GM18868 (cell line): ENCODE measurements at regions not wholly inside any gene's neighbourhood (a gene's known extent, or its start where the extent isn't known, plus 50 kb on each side); places are given as distances from the start of the nearest gene placed in this dataset.

ENCODE experiments used
- ATAC-seq: cut with Tn5 transposase; IDR thresholded peaks from one replicate; pipeline ENCODE4 v1.9.1; 2021; ENCODE audit warnings: mild to moderate bottlenecking, moderate library complexity; ENCODE audit not compliant: unreplicated experiment

- no peak for ATAC-seq
Observed at GRCh38 chr6:134470457-134470975, 152.6 kb upstream of the SGK1 start.

GRCh38 chr6:134469702-134470456, 152.0 kb upstream of the SGK1 start:
- ATAC-seq = no peak

- ATAC-seq = no peak
Observed at GRCh38 chr6:134468633-134469032, 150.7 kb upstream of the SGK1 start.

GRCh38 chr6:134467620-134468019, 149.7 kb upstream of the SGK1 start:
- ATAC-seq = no peak

GRCh38 chr6:134466771-134467525, 149.0 kb upstream of the SGK1 start:
- ATAC-seq = no peak

- peak; percentile 79 for ATAC-seq
Observed at GRCh38 chr6:134464690-134465411, 146.9 kb upstream of the SGK1 start.

- no peak for ATAC-seq
Observed at GRCh38 chr6:134458857-134459657, 141.1 kb upstream of the SGK1 start.

- no peak for ATAC-seq
Observed at GRCh38 chr6:134457941-134458340, 140.0 kb upstream of the SGK1 start.

- ATAC-seq = no peak
Observed at GRCh38 chr6:134456226-134456625, 138.3 kb upstream of the SGK1 start.

- no peak for ATAC-seq
Observed at GRCh38 chr6:134455319-134455718, 137.4 kb upstream of the SGK1 start.

GRCh38 chr6:134454794-134455193, 136.9 kb upstream of the SGK1 start:
- no peak for ATAC-seq

GRCh38 chr6:134453792-134454510, 136.0 kb upstream of the SGK1 start:
- ATAC-seq = no peak

- no peak for ATAC-seq
Observed at GRCh38 chr6:134452906-134453305, 135.0 kb upstream of the SGK1 start.

GRCh38 chr6:134451529-134451928, 133.6 kb upstream of the SGK1 start:
- no peak for ATAC-seq

GRCh38 chr6:134449781-134450180, 131.9 kb upstream of the SGK1 start:
- no peak for ATAC-seq

GRCh38 chr6:134449004-134449403, 131.1 kb upstream of the SGK1 start:
- ATAC-seq = no peak

GRCh38 chr6:134447883-134448387, 130.0 kb upstream of the SGK1 start:
- ATAC-seq = no peak

GRCh38 chr6:134447423-134447822, 129.5 kb upstream of the SGK1 start:
- no peak for ATAC-seq

GRCh38 chr6:134446896-134447295, 129.0 kb upstream of the SGK1 start:
- ATAC-seq = no peak
